ENCODE measurements at regions not wholly inside any gene's neighbourhood (a gene's known extent, or its start where the extent isn't known, plus 50 kb on each side); places are given as distances from the start of the nearest gene placed in this dataset.

GRCh38 chr13:31930490-31930889 is 101.1 kb upstream of the FRY start:
- DNase-seq, result no peak

DNA sequence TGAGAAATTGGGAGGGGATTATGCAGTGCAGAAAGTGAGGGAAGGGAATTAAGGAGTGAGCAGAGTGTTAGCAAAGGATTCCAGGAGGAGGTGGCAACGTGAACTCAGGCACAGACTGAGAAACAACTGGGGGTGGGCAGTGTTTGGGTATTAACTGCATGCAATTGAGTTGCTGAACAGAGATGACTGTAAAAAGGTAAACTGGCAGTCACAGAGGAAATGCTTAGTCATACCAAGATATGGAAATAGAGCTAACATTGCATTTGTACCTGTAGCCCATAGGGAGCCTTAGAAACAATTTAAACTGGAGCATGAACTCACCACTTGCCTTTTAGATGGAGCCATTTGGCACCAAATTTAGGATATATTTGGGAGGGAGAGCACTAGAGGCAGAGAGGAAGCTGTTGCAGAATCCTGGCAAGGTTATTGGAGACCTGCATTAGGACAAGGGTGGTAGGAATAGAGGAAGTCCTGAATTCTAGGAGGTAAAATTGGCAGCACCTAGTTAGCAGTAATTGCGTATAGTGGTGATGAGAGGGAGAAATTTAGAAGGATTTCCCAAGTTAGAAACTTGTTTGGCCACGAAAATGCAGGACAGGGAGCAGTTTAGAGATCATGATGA is 100.6 kb upstream of the FRY start:
- no peak for DNase-seq

GRCh38 chr13:31937436-31937835 is 94.1 kb upstream of the FRY start:
- no peak for DNase-seq

DNA sequence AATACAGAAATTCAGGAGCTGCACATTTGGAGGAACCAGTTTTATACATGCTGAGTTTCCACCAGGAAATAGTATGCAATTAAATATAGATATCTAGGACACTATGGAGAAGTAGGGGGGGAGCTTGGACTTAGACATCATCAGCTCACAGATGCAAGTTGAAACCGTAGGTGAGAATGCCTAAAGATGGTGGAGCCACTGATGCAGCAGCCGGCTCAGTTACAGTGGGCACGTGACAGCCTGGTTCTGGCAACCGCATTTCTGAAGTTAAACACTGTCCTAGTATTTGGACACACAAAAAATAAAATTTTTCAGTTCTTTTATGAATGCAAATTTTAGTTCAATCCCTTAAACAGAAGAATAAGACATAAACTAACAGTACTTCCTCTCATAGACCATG is 91.5 kb upstream of the FRY start:
- no peak for DNase-seq

- no peak for DNase-seq
These were observed 88.0 kb upstream of the FRY start for GRCh38 chr13:31943591-31943990.

GRCh38 chr13:31944262-31945160 is 87.1 kb upstream of the FRY start:
- no peak for DNase-seq

GRCh38 chr13:31945202-31945961 is 86.2 kb upstream of the FRY start:
- no peak for DNase-seq

DNA sequence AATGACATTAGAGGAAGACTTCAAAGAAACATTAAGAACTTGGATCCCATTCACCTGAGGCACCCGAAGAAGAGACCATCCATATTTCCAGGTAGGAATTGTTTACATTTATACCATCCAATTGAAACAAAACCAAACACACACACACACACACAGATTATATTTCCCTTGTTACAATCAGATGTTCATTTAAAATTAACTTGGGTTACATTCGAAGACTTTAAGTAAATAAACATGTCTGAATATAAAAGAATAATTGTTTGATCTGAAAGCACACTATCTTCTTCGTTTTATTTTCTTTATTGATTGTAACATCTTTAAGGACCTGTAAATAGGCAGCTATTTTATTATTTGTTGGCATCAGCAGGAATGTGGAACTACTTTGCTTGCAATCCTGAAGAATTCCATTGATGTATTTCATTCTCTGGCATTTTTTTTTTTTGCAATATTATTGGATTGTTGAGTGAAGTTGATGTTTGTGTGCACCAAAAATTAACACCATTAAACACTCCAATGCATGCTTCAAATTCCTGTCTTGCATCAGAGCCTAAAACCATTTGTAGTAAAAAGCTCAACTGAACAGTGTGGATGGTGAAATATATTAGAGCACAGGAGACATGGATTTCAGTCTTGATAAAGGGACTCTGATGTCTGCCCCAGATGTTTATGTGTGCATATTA is 85.3 kb upstream of the FRY start:
- DNase-seq, result no peak

GRCh38 chr13:31947105-31947504 is 84.5 kb upstream of the FRY start:
- no peak for DNase-seq

GRCh38 chr13:31947506-31947905 is 84.1 kb upstream of the FRY start:
- DNase-seq, result no peak

DNA sequence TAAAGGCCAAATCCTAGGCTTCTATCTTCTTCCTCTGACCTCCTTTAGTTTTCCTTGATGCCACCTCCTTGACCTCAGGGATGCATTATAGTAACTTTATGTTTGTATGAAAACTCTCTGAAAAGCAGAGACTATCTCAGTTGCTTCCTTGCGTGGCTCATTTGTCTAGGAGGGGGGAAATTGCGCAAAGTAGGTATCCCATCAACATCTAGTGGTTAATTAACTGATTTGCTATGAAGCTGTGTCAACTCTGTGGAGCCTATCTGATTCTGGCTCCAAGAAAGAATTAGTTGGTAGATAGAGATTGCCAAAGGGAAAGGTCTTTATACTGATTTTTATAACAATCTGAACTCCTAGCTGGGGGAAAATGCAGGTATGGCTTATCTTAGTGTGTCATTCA is 82.1 kb upstream of the FRY start:
- DNase-seq, result no peak

GRCh38 chr13:31950111-31950815 is 81.3 kb upstream of the FRY start:
- no peak for DNase-seq

- DNase-seq, result no peak
These were observed 80.3 kb upstream of the FRY start for GRCh38 chr13:31951215-31951678.

DNA sequence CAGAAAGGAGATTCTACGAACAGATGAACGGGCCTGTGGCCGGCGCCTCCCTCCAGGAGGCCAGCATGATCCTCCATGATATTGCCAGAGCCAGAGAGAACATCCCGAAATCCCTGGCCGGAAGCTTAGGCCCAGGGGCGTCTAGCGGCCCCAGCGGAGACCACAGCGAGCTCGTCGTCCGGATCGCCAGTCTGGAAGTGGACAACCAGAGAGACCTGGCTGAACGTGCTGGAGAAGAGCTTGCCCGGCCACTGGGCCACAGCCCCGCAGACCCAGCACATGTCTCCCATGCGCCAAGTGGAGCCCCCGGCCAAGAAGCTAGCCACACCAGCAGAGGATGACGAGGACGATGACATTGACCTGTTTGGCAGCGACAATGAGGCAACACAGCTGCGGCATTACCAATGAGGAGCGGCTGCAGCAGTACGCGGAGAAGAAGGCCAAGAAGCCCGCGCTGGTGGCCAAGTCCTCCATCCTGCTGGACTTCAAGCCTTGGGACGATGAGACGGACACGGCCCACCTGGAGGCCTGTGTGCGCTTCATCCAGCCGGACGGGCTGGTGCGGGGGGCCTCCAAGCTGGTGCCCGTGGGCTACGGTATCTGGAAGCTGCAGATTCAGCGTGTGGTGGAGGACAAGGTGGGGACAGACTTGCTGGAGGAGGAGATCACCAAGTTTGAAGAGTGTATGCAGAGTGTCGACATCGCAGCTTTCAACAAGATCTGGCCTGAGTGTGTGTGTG is 78.8 kb upstream of the FRY start:
- DNase-seq, result no peak

DNA sequence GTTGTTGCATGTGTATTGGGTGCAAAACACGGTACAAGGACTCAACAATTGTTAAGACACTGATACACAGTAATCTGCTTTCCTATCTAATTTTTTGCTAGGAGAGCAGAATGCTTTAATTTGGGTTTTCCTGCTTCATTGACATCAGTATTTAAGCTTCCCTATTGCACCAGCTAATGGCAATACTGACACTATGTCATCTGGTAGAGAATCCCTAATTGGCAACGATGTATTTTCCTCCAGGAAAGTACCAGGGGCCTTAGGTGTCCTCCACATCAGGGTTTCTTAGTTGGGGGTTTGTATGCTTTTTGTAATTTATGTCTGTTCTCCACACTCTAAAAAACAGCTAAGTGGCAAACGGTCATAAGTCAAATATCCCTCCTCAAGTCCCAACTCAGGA is 76.5 kb upstream of the FRY start:
- DNase-seq, result no peak

DNA sequence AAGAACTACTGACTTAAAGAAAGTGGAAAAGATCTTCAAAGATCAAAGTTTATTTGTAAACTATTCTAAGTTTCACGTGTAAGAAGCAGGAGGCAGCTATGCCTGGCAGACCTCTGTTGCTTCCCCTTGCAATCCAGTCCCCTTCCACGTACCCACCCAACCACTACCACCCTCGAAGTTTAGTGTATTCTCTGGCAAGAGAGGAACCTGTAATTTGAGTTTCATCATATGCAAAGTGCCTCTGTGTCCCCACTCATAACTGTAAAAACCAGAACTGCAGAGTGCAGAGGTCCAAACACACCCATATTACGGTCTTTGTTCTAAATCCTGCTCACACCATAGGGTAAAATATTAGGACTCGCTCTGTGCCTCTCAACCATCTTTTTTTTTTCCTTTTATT is 75.8 kb upstream of the FRY start:
- DNase-seq, result no peak

DNA sequence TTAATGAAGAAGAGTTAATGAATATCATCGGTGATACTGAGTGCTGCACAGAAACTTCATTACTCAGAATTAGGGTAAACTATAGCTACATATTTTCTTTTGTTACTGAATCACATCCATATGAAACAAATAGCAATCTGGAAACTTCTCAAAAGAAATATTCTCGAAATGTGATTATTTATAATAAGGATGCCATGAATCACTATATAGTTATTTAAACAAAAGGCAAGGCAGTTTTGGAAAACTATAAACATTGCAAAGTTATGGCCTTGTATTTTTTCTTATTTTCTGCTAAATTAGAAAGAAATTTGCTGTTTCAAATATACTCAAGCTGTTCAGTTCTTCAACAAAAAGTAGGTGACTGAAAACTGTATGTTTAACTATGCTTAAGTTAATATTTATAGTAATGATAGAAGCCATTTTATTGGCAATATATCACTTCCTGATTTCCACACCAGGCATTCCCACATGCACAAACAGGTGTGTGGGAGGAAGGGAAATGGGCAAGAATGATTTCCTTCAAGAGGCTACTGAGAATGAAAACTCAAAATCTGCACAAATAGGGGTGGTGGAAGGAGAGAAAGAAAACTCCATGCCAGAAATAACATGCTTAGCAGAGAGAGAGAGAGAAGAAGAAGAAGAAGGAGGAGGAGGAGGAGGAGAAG is 74.5 kb upstream of the FRY start:
- DNase-seq, result no peak

- DNase-seq, result no peak
These were observed 73.8 kb upstream of the FRY start for GRCh38 chr13:31957772-31958171.

GRCh38 chr13:31962731-31963370 is 68.7 kb upstream of the FRY start:
- no peak for DNase-seq

- no peak for DNase-seq
These were observed 67.9 kb upstream of the FRY start for GRCh38 chr13:31963631-31964030.

DNA sequence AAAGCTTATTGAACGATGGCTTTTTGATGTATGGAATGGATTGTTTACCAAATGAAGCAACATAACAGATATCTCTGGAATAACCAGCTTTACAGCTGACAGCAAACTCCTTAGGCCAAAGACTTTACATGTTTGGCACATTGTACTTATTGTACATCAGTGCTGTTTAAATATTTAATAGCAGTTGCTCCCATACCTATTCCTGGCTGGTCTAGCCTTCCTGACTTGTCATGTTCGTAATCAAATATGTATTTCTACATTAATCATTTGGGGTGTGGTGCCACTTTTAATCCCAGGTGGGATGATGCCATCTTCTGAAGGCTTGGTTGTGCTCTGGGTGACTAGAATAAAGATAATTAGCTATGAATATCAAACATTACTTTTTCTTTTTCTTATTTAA is 67.4 kb upstream of the FRY start:
- DNase-seq, result no peak
